SK-N-SH treated with all-trans-retinoic acid at 6 μM for 48 hours (cell line): ENCODE measurements at regions not wholly inside any gene's neighbourhood (a gene's known extent, or its start where the extent isn't known, plus 50 kb on each side); places are given as distances from the start of the nearest gene placed in this dataset.

ENCODE experiments used
- ATAC-seq: fragments of 200-7000 bp; cut with Tn5 transposase; 3 replicates; pipeline ENCODE4 v1.9.1; 2020; ENCODE audit warnings: mild to moderate bottlenecking, moderate library complexity
- ARNTL ChIP-seq: fragments of 450-650 bp; formaldehyde crosslinking; IDR thresholded peaks from 2 replicates; pipeline ENCODE4 v1.5.0; 2020; ENCODE audit warnings: low read depth, mild to moderate bottlenecking, moderate library complexity, borderline replicate concordance
- BACH2 ChIP-seq: fragments of 250-450 bp; sonication (Bioruptor Pico); IDR thresholded peaks from 2 replicates; pipeline ENCODE4 v1.9.0; 2021; ENCODE audit warnings: mild to moderate bottlenecking, borderline replicate concordance
- CSDC2 ChIP-seq: fragments of 250-450 bp; sonication (Bioruptor Pico); IDR thresholded peaks from 2 replicates; pipeline ENCODE4 v1.5.0; 2020; ENCODE audit warnings: mild to moderate bottlenecking, moderate library complexity
- CSRNP3 ChIP-seq: fragments of 250-450 bp; sonication (Bioruptor Pico); IDR thresholded peaks from 2 replicates; pipeline ENCODE4 v1.5.1; 2021; ENCODE audit warnings: mild to moderate bottlenecking, moderate library complexity
- ESRRG ChIP-seq: fragments of 250-450 bp; sonication (Bioruptor Pico); IDR thresholded peaks from 2 replicates; pipeline ENCODE4 v1.6.1; 2021; ENCODE audit warnings: mild to moderate bottlenecking
- GLIS3 ChIP-seq: fragments of 250-450 bp; sonication (Bioruptor Pico); IDR thresholded peaks from 2 replicates; pipeline ENCODE4 v1.5.0; 2020; ENCODE audit warnings: mild to moderate bottlenecking, moderate library complexity
- ISL1 ChIP-seq: fragments of 250-450 bp; sonication (Bioruptor Pico); IDR thresholded peaks from 2 replicates; pipeline ENCODE4 v2.1.2; 2022; ENCODE audit warnings: mild to moderate bottlenecking, moderate library complexity
- OSR1 ChIP-seq: fragments of 250-450 bp; sonication (Bioruptor Pico); IDR thresholded peaks from 2 replicates; pipeline ENCODE4 v1.8.0; 2022; ENCODE audit warnings: moderate library complexity, mild to moderate bottlenecking, inconsistent platforms
- PATZ1 ChIP-seq: fragments of 250-450 bp; sonication (Bioruptor Pico); IDR thresholded peaks from 2 replicates; pipeline ENCODE4 v1.8.0; 2020; ENCODE audit warnings: mild to moderate bottlenecking, moderate library complexity, borderline replicate concordance
- PPARA ChIP-seq: fragments of 250-450 bp; sonication (Bioruptor Pico); IDR thresholded peaks from 2 replicates; pipeline ENCODE4 v1.5.0; 2020; ENCODE audit warnings: mild to moderate bottlenecking, borderline replicate concordance
- RARB ChIP-seq: fragments of 250-450 bp; sonication (Bioruptor Pico); IDR thresholded peaks from 2 replicates; pipeline ENCODE4 v1.8.0; 2021; ENCODE audit warnings: mild to moderate bottlenecking, moderate library complexity
- SNAI2 ChIP-seq: fragments of 250-450 bp; sonication (Bioruptor Pico); IDR thresholded peaks from 2 replicates; pipeline ENCODE4 v1.5.0; 2020; ENCODE audit warnings: mild to moderate bottlenecking, moderate library complexity
- TCF4 ChIP-seq: fragments of 250-450 bp; sonication (Bioruptor Pico); IDR thresholded peaks from 2 replicates; pipeline ENCODE4 v1.8.0; 2021; ENCODE audit warnings: mild to moderate bottlenecking, moderate library complexity, borderline replicate concordance
- TOX ChIP-seq: fragments of 250-450 bp; sonication (Bioruptor Pico); IDR thresholded peaks from 2 replicates; pipeline ENCODE4 v1.8.0; 2021; ENCODE audit warnings: mild to moderate bottlenecking, moderate library complexity, borderline replicate concordance
- ZC3H10 ChIP-seq: fragments of 250-450 bp; sonication (Bioruptor Pico); IDR thresholded peaks from 2 replicates; pipeline ENCODE4 v1.5.1; 2021; ENCODE audit warnings: mild to moderate bottlenecking, moderate library complexity
- ZFP3 ChIP-seq: fragments of 250-450 bp; sonication (Bioruptor Pico); IDR thresholded peaks from 2 replicates; pipeline ENCODE4 v1.5.0; 2020; ENCODE audit warnings: mild to moderate bottlenecking, moderate library complexity
- ZFP30 ChIP-seq: fragments of 450-650 bp; formaldehyde crosslinking; IDR thresholded peaks from 2 replicates; pipeline ENCODE4 v1.5.0; 2022; ENCODE audit warnings: mild to moderate bottlenecking, moderate library complexity
- ZNF565 ChIP-seq: fragments of 450-650 bp; formaldehyde crosslinking; conservative IDR thresholded peaks from 2 replicates; pipeline ENCODE4 v1.5.0; 2020; ENCODE audit warnings: low read depth, mild to moderate bottlenecking, moderate library complexity
- ZNF70 ChIP-seq: fragments of 450-650 bp; formaldehyde crosslinking; IDR thresholded peaks from 2 replicates; pipeline ENCODE4 v1.5.0; 2020; ENCODE audit warnings: mild to moderate bottlenecking, moderate library complexity
- ZNF8 ChIP-seq: fragments of 450-650 bp; formaldehyde crosslinking; IDR thresholded peaks from 2 replicates; pipeline ENCODE4 v1.5.0; 2020; ENCODE audit warnings: mild to moderate bottlenecking, moderate library complexity
- TF ChIP-seq, protein P1 (sequence below): fragments of 250-450 bp; sonication (Bioruptor Pico); IDR thresholded peaks from 2 replicates; pipeline ENCODE4 v1.8.0; 2021; ENCODE audit warnings: low read depth, mild to moderate bottlenecking, moderate library complexity, borderline replicate concordance

DNA sequence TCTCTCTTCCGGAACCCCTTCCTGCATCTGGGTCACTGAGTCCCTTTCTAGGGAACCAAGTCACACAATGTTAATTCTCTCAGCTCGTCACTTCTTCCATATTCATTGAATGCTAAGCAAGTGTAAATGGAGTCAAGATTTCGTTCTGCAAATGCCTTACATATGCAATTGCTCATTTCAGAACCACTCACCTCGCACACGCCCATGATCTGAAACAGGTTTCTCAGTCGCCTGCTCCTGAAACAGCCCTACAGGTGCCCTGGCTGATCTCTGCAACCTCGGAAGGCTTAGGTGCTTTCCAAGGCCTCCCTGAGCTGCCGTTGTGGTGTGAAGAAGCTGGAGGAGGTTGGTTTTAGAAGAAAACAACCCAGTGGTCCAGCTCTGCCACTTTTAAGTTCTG, 100.8 kb upstream of the MSX1 start:
- TF ChIP-seq OSR1 (CRISPR knock-in tag) (no peak), ESRRG (CRISPR knock-in tag) (no peak), PATZ1 (CRISPR knock-in tag) (no peak), ARNTL (CRISPR knock-in tag) (no peak), ISL1 (CRISPR knock-in tag) (no peak), RARB (no peak), PPARA (no peak), ZNF565 (no peak), TCF4 (CRISPR knock-in tag) (no peak), ZC3H10 (CRISPR knock-in tag) (no peak), BACH2 (CRISPR knock-in tag) (no peak), CSRNP3 (CRISPR knock-in tag) (no peak)
- TF ChIP-seq, protein P1, sequence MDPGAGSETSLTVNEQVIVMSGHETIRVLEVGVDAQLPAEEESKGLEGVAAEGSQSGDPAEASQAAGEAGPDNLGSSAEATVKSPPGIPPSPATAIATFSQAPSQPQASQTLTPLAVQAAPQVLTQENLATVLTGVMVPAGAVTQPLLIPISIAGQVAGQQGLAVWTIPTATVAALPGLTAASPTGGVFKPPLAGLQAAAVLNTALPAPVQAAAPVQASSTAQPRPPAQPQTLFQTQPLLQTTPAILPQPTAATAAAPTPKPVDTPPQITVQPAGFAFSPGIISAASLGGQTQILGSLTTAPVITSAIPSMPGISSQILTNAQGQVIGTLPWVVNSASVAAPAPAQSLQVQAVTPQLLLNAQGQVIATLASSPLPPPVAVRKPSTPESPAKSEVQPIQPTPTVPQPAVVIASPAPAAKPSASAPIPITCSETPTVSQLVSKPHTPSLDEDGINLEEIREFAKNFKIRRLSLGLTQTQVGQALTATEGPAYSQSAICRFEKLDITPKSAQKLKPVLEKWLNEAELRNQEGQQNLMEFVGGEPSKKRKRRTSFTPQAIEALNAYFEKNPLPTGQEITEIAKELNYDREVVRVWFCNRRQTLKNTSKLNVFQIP (CRISPR knock-in tag): no peak
- ATAC-seq: no peak

GRCh38 chr4:4755306-4755705, 104.2 kb upstream of the MSX1 start:
- TF ChIP-seq CSDC2 (CRISPR knock-in tag): no peak
- no peak for TF ChIP-seq ARNTL (CRISPR knock-in tag)
- peak; percentile 34; the same call in 1 of the 3 replicates for ATAC-seq

DNA sequence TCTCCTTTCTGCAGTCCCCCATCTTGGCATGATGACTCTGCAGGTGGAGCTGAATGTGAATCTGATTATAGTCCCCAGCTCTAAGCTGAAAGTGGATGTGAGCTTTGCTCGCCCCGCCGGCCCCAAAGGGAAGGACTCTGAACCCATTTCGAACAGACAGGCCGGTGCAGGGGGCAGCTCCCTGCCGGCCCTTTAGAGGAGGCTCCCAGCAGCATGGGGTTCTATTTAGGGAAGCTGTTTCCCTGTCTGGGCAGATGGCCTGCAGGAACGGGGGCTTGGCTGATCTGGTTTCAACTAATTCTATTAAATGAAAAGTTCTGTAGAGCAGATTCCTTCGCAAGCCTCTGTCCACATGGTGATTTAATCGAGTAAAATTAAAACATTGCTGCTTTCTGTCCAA, 104.8 kb upstream of the MSX1 start:
- TF ChIP-seq TOX (CRISPR knock-in tag) (no peak), TCF4 (CRISPR knock-in tag) (peak; percentile 96), SNAI2 (peak; percentile 56; the same call in 1 of the 2 replicates)
- ATAC-seq: peak; percentile 81

- TF ChIP-seq RARB (no peak), ZFP30 (CRISPR knock-in tag) (no peak), ZNF8 (no peak), TOX (CRISPR knock-in tag) (no peak), OSR1 (CRISPR knock-in tag) (no peak), PATZ1 (CRISPR knock-in tag) (no peak), ZNF70 (CRISPR knock-in tag) (no peak)
- ATAC-seq: no peak
Measured at GRCh38 chr4:4753643-4754042, 105.8 kb upstream of the MSX1 start.

DNA sequence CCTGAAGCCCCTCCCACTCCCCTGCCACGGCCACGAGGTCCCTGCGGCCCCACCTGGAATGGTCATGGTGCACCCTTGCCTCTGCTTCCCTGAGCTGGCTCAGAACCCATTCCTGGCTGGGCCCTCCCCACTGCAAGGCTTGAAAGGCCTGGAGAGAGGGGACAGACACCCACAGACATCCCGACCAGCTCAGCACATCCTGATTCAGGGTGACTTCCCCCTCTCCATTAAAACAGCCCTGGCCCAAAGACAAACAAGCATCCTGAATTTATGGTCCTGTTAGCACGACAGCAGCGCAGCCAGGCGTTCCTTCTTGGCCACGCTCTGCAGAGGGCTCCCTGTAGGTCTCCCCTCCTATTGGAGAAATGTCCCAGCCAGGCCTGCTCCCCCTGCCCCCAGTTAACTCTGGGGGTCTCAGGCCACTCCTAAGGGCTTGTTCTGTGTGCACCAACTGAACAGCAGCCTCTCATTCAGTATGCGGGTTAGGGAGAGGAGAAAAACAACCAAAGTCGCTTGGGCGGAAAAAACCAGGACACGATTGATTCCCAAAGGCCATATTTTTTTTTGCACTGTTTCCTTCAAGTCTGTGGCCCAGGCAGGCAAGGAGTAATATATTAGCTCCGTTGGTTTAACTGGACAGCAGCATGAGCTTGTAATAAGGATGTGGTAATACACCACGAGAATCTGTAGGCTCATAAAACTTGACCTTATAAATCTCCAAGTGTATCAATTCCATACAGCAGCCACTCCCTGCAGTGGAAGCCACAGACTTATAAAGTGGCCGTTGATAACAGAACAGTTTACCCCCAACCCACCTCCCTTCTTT, 106.7 kb upstream of the MSX1 start:
- no peak for ATAC-seq
- TF ChIP-seq ZNF565: no peak
- no peak for TF ChIP-seq PATZ1 (CRISPR knock-in tag)
- no peak for TF ChIP-seq ESRRG (CRISPR knock-in tag)
- no peak for TF ChIP-seq TOX (CRISPR knock-in tag)
- TF ChIP-seq PPARA: no peak
- TF ChIP-seq ZC3H10 (CRISPR knock-in tag): no peak
- TF ChIP-seq ZFP3: no peak
- TF ChIP-seq BACH2 (CRISPR knock-in tag): no peak
- no peak for TF ChIP-seq ZNF70 (CRISPR knock-in tag)
- no peak for TF ChIP-seq ZFP30 (CRISPR knock-in tag)
- TF ChIP-seq SNAI2: no peak
- TF ChIP-seq ISL1 (CRISPR knock-in tag): no peak
- no peak for TF ChIP-seq OSR1 (CRISPR knock-in tag)
- TF ChIP-seq ZNF8: no peak
- TF ChIP-seq CSRNP3 (CRISPR knock-in tag): no peak
- no peak for TF ChIP-seq GLIS3 (CRISPR knock-in tag)
